ENCODE measurements at regions not wholly inside any gene's neighbourhood (a gene's known extent, or its start where the extent isn't known, plus 50 kb on each side); places are given as distances from the start of the nearest gene placed in this dataset.

GRCh38 chr9:95749493-95749892 lies 126.0 kb upstream of the ERCC6L2 start:
- ChIA-PET POLR2A (no interaction called here), CTCF (interaction anchor here (4.4 kb wide), 1 partner anchor 13 kb away, joined by 35 read pairs; no protein-coding TSS in a partner anchor)
- Mint-ChIP-seq H3K27me3 (ENCODE audit: low read depth) (peaks cover 25% of the 10 kb centered on the region), H3K4me3 (no peak overlapping the region), H3K27ac (no peak overlapping the region), H3K9me3 (no peaks in the 10 kb centered on the region), H3K36me3 (no peaks in the 10 kb centered on the region), H3K4me1 (peaks cover 28% of the 10 kb centered on the region)
- no peak for TF ChIP-seq TEAD4 (CRISPR knock-in tag; IDR thresholded peaks at IDR 0.05)
- no peak for TF ChIP-seq GRHL2 (CRISPR knock-in tag; IDR thresholded peaks at IDR 0.05; ENCODE audit: insufficient replicate concordance, severe bottlenecking)
- TF ChIP-seq ZNF121 (CRISPR knock-in tag; IDR thresholded peaks at IDR 0.05): no peak
- no peak for TF ChIP-seq IRF2 (CRISPR knock-in tag; IDR thresholded peaks at IDR 0.05; ENCODE audit: borderline replicate concordance, low read depth)
- no peak for TF ChIP-seq MLX (CRISPR knock-in tag; IDR thresholded peaks at IDR 0.05)
- no peak for TF ChIP-seq ZNF671 (CRISPR knock-in tag; IDR thresholded peaks at IDR 0.05)
- TF ChIP-seq ESRRA (CRISPR knock-in tag; IDR thresholded peaks at IDR 0.05; ENCODE audit: borderline replicate concordance): no peak
- TF ChIP-seq ZNF425 (CRISPR knock-in tag; conservative IDR thresholded peaks at IDR 0.05): no peak
- no peak for TF ChIP-seq ZNF532 (CRISPR knock-in tag; IDR thresholded peaks at IDR 0.05; ENCODE audit: borderline replicate concordance)
- no peak for TF ChIP-seq STAT6 (CRISPR knock-in tag; conservative IDR thresholded peaks at IDR 0.05; ENCODE audit: low read depth)
- TF ChIP-seq, protein P1, sequence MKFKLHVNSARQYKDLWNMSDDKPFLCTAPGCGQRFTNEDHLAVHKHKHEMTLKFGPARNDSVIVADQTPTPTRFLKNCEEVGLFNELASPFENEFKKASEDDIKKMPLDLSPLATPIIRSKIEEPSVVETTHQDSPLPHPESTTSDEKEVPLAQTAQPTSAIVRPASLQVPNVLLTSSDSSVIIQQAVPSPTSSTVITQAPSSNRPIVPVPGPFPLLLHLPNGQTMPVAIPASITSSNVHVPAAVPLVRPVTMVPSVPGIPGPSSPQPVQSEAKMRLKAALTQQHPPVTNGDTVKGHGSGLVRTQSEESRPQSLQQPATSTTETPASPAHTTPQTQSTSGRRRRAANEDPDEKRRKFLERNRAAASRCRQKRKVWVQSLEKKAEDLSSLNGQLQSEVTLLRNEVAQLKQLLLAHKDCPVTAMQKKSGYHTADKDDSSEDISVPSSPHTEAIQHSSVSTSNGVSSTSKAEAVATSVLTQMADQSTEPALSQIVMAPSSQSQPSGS (CRISPR knock-in tag; IDR thresholded peaks at IDR 0.05; ENCODE audit: borderline replicate concordance, low read depth): no peak
- no peak for TF ChIP-seq GTF2I (CRISPR knock-in tag; conservative IDR thresholded peaks at IDR 0.05)
- no peak for TF ChIP-seq AR (CRISPR knock-in tag; IDR thresholded peaks at IDR 0.05)
- no peak for TF ChIP-seq OVOL2 (CRISPR knock-in tag; IDR thresholded peaks at IDR 0.05; ENCODE audit: borderline replicate concordance)
- TF ChIP-seq JAZF1 (CRISPR knock-in tag; IDR thresholded peaks at IDR 0.05): no peak
- no peak for TF ChIP-seq SP1 (CRISPR knock-in tag; conservative IDR thresholded peaks at IDR 0.05)
- TF ChIP-seq FOXP1 (CRISPR knock-in tag; IDR thresholded peaks at IDR 0.05; ENCODE audit: borderline replicate concordance): no peak
- TF ChIP-seq NFATC4 (CRISPR knock-in tag; IDR thresholded peaks at IDR 0.05): no peak
- no peak for TF ChIP-seq E2F5 (CRISPR knock-in tag; IDR thresholded peaks at IDR 0.05)
- DNase-seq (ENCODE audit: low spot score) (no peak), ATAC-seq (no peak)

Measured in WTC11 (cell line).